Cardiac fibroblast (primary cell): ENCODE measurements at regions not wholly inside any gene's neighbourhood (a gene's known extent, or its start where the extent isn't known, plus 50 kb on each side); places are given as distances from the start of the nearest gene placed in this dataset.

Experiments
- DNase-seq, 2 donors: peaks; one replicate each; pipeline versions ENCODE4 v3.0.0 to v3.0.0-alpha.2; 2010; ENCODE audit warnings: low read depth in 2 of 2
- H3K4me3 ChIP-seq, 2 donors: replicated peaks in 1 of 2; 1 replicate in 1 of 2; 2 replicates in 1 of 2; pipeline ENCODE4 v1.5.1; 2011; ENCODE audit warnings: low read depth in 2 of 2, low read length in 2 of 2, mild to moderate bottlenecking in 2 of 2, moderate library complexity in 1 of 2
- CTCF ChIP-seq: IDR thresholded peaks from one replicate; pipeline ENCODE4 v1.5.1; 2011; ENCODE audit warnings: low read depth, mild to moderate bottlenecking, low read length, inconsistent platforms

DNA sequence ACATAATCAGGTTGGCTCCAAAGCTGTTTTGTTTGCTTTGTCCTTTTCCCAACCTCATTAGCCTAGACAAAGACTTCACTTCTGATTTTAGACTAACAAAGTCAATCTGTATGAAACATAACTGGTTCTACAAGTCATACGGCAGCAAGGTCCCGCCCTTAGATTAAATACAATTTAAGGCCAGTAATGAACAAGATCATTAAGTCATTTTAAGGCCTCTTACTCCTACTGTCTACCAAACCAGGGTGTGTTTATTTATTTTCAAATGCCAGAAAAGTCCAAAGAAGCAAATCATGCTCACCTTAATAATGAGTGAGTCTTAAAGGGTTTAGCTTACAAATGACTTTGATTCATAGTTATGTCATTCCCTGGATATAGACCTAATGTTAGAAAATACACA, 148.4 kb upstream of the ACVR2A start:
- H3K4me3 ChIP-seq: no peak overlapping the region
- DNase-seq: no peak
- TF ChIP-seq CTCF: no peak

- no peak for DNase-seq
- TF ChIP-seq CTCF: no peak
Observed at GRCh38 chr2:147689220-147689909, 155.5 kb upstream of the ACVR2A start.

GRCh38 chr2:147688242-147688641, 156.6 kb upstream of the ACVR2A start:
- no peak for DNase-seq

More at GRCh38 chr2:147689220-147689909, 155.5 kb upstream of the ACVR2A start:
- H3K4me3 ChIP-seq: no peak overlapping the region

GRCh38 chr2:147686365-147686764, 158.5 kb upstream of the ACVR2A start:
- no peak overlapping the region for H3K4me3 ChIP-seq
- no peak for DNase-seq
- no peak for TF ChIP-seq CTCF

More at GRCh38 chr2:147688242-147688641, 156.6 kb upstream of the ACVR2A start:
- TF ChIP-seq CTCF: no peak
- H3K4me3 ChIP-seq: no peak overlapping the region

- no peak for DNase-seq
- TF ChIP-seq CTCF: no peak
Observed at GRCh38 chr2:147684903-147685302, 159.9 kb upstream of the ACVR2A start.

DNA sequence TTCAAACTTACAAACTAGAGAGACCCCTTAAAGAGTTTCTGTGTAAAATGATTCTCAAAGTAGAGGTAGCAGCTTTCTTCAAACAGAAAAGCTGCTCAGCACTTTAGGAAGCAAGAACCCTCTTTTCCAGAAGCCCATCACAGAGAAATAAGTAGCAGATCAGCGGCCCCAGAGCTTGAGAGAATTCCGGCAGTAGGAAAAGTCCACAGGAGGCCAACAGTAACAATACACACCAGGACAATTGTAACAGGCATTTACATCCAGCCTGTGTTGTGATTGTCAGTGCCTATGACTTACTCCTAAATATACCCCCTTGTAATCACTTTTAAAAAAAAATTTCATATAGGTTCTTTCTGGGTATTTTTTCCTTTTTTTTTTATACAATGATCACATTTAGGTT, 161.4 kb upstream of the ACVR2A start:
- DNase-seq: no peak
- no peak for TF ChIP-seq CTCF
- no peak overlapping the region for H3K4me3 ChIP-seq

More at GRCh38 chr2:147684903-147685302, 159.9 kb upstream of the ACVR2A start:
- no peak overlapping the region for H3K4me3 ChIP-seq

- no peak overlapping the region for H3K4me3 ChIP-seq
- DNase-seq: no peak
- TF ChIP-seq CTCF: no peak
Observed at GRCh38 chr2:147681093-147681492, 163.7 kb upstream of the ACVR2A start.
